HepG2 (cell line): ENCODE measurements at regions not wholly inside any gene's neighbourhood (a gene's known extent, or its start where the extent isn't known, plus 50 kb on each side); places are given as distances from the start of the nearest gene placed in this dataset.
A peak's percentile ranks its signal among the peaks of the same experiment; 100 is the strongest.

ENCODE experiments used
- BCL6 ChIP-seq: IDR thresholded peaks from 2 replicates; pipeline ENCODE4 v1.6.1; 2016; ENCODE audit warnings: missing genetic modification reagents, missing compliant biosample characterization
- CREB1 ChIP-seq, 2 experiments: fragments of 450-650 bp in 1 of 2; IDR thresholded peaks; 2 replicates each; pipeline ENCODE4 v1.6.1; 2016 to 2017; ENCODE audit warnings: control low read depth in 1 of 2, mild to moderate bottlenecking in 1 of 2, missing compliant biosample characterization in 1 of 2, missing genetic modification characterization in 1 of 2
- FOXJ3 ChIP-seq: sonication (generic); formaldehyde crosslinking; IDR thresholded peaks from 2 replicates; pipeline ENCODE4 v1.4.0; 2020; ENCODE audit warnings: missing genetic modification reagents, mild to moderate bottlenecking, borderline replicate concordance
- FOXK1 ChIP-seq: sonication (generic); formaldehyde crosslinking; IDR thresholded peaks from 2 replicates; pipeline ENCODE4 v1.4.0; 2020; ENCODE audit warnings: low read depth, missing genetic modification reagents, borderline replicate concordance
- GZF1 ChIP-seq: sonication (generic); formaldehyde crosslinking; IDR thresholded peaks from 2 replicates; pipeline ENCODE4 v1.5.1; 2020; ENCODE audit warnings: mild to moderate bottlenecking, missing genetic modification reagents
- HHEX ChIP-seq: IDR thresholded peaks from 2 replicates; pipeline ENCODE4 v1.6.1; 2016; ENCODE audit warnings: control low read depth
- HNF4A ChIP-seq: sonication (generic); formaldehyde crosslinking; IDR thresholded peaks from 2 replicates; pipeline ENCODE4 v1.4.0; 2020; ENCODE audit warnings: missing genetic modification reagents
- NFYB ChIP-seq: sonication (generic); formaldehyde crosslinking; IDR thresholded peaks from 2 replicates; pipeline ENCODE4 v1.4.0; 2020; ENCODE audit warnings: missing genetic modification reagents
- SOX6 ChIP-seq, 2 experiments: fragments of 450-650 bp in 1 of 2; sonication (generic) in 1 of 2; formaldehyde crosslinking in 1 of 2; IDR thresholded peaks; 2 replicates each; pipeline versions ENCODE4 v1.4.0 to v1.6.1; 2017 to 2020; ENCODE audit warnings: antibody characterized with exemption in 1 of 2, mild to moderate bottlenecking in 1 of 2, missing genetic modification reagents in 1 of 2
- ZBTB7B ChIP-seq: sonication (generic); formaldehyde crosslinking; IDR thresholded peaks from 2 replicates; pipeline ENCODE4 v1.4.0; 2020; ENCODE audit warnings: missing genetic modification reagents
- ZEB1 ChIP-seq: IDR thresholded peaks from 2 replicates; pipeline ENCODE4 v1.6.1; 2012; ENCODE audit warnings: mild to moderate bottlenecking, low read depth, inconsistent platforms; ENCODE audit not compliant: insufficient replicate concordance
- ZFP36 ChIP-seq: fragments of 150-350 bp; IDR thresholded peaks from 2 replicates; pipeline ENCODE4 v1.6.1; 2018; ENCODE audit warnings: borderline replicate concordance, low read length, low read depth; ENCODE audit not compliant: partially characterized antibody
- ZNF10 ChIP-seq: sonication (generic); formaldehyde crosslinking; IDR thresholded peaks from 2 replicates; pipeline ENCODE4 v1.4.0; 2020; ENCODE audit warnings: mild to moderate bottlenecking, low read depth, missing genetic modification reagents, borderline replicate concordance
- ZNF556 ChIP-seq: sonication (generic); formaldehyde crosslinking; IDR thresholded peaks from 2 replicates; pipeline ENCODE4 v1.4.0; 2020; ENCODE audit warnings: mild to moderate bottlenecking, missing genetic modification reagents, borderline replicate concordance
- ZNF558 ChIP-seq: sonication (generic); formaldehyde crosslinking; IDR thresholded peaks from 2 replicates; pipeline ENCODE4 v1.9.0; 2022; ENCODE audit warnings: mild to moderate bottlenecking, missing genetic modification reagents, borderline replicate concordance
- ZNF629 ChIP-seq: sonication (generic); formaldehyde crosslinking; conservative IDR thresholded peaks from 2 replicates; pipeline ENCODE4 v1.5.0; 2020; ENCODE audit warnings: missing genetic modification reagents
- ZNF670 ChIP-seq: sonication (generic); formaldehyde crosslinking; IDR thresholded peaks from 2 replicates; pipeline ENCODE4 v1.8.0; 2022; ENCODE audit warnings: mild to moderate bottlenecking, missing genetic modification reagents, borderline replicate concordance
- TF ChIP-seq, protein P1 (sequence below): sonication (generic); formaldehyde crosslinking; conservative IDR thresholded peaks from 2 replicates; pipeline ENCODE4 v1.4.0; 2020; ENCODE audit warnings: mild to moderate bottlenecking, missing genetic modification reagents, moderate library complexity
- TF ChIP-seq, protein P2 (sequence below): sonication (generic); formaldehyde crosslinking; IDR thresholded peaks from 2 replicates; pipeline ENCODE4 v1.4.0; 2020; ENCODE audit warnings: missing genetic modification reagents
- TF ChIP-seq, protein P3 (sequence below): sonication (generic); formaldehyde crosslinking; IDR thresholded peaks from 2 replicates; pipeline ENCODE4 v1.5.0; 2020; ENCODE audit warnings: missing genetic modification reagents, mild to moderate bottlenecking, borderline replicate concordance

DNA sequence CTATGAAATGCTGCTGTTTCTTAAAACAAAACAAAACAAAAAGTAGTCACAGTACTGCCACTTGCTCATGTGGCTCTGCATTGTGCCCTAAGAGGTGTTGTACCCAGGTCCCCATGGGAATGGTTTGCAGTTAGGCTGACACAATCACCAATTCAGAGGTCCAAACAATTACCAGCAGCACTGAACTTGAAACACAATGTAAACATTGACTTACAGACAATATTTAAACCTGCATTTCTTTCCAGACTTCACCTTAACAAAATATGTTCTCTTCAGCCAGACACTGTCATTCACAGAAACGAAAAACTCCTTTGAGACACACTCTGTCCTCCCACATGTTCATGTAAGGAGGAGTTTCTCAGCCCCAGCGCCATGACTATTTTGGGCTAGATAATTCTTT, 206.8 kb upstream of the ARG1 start (continued):
- TF ChIP-seq, protein P1, sequence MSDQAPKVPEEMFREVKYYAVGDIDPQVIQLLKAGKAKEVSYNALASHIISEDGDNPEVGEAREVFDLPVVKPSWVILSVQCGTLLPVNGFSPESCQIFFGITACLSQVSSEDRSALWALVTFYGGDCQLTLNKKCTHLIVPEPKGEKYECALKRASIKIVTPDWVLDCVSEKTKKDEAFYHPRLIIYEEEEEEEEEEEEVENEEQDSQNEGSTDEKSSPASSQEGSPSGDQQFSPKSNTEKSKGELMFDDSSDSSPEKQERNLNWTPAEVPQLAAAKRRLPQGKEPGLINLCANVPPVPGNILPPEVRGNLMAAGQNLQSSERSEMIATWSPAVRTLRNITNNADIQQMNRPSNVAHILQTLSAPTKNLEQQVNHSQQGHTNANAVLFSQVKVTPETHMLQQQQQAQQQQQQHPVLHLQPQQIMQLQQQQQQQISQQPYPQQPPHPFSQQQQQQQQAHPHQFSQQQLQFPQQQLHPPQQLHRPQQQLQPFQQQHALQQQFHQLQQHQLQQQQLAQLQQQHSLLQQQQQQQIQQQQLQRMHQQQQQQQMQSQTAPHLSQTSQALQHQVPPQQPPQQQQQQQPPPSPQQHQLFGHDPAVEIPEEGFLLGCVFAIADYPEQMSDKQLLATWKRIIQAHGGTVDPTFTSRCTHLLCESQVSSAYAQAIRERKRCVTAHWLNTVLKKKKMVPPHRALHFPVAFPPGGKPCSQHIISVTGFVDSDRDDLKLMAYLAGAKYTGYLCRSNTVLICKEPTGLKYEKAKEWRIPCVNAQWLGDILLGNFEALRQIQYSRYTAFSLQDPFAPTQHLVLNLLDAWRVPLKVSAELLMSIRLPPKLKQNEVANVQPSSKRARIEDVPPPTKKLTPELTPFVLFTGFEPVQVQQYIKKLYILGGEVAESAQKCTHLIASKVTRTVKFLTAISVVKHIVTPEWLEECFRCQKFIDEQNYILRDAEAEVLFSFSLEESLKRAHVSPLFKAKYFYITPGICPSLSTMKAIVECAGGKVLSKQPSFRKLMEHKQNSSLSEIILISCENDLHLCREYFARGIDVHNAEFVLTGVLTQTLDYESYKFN (CRISPR knock-in tag), result peak; percentile 44
- no peak for TF ChIP-seq ZBTB7B
- TF ChIP-seq ZEB1, result no peak
- no peak for TF ChIP-seq NFYB (CRISPR knock-in tag)
- TF ChIP-seq, protein P2, sequence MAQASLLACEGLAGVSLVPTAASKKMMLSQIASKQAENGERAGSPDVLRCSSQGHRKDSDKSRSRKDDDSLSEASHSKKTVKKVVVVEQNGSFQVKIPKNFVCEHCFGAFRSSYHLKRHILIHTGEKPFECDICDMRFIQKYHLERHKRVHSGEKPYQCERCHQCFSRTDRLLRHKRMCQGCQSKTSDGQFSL (CRISPR knock-in tag), result no peak
- no peak for TF ChIP-seq ZNF10 (CRISPR knock-in tag)
- peak; percentile 36; the same call in 1 of the 2 replicates for TF ChIP-seq BCL6 (CRISPR knock-in tag)
- TF ChIP-seq SOX6 (IDR thresholded peaks at IDR 0.05), result no peak
- peak; percentile 76 for TF ChIP-seq SOX6 (CRISPR knock-in tag; IDR thresholded peaks at IDR 0.05)
- no peak for TF ChIP-seq ZFP36
- 0 out of 2 replicates have a peak, but pooled peaks have one; percentile 16 for TF ChIP-seq FOXK1 (CRISPR knock-in tag)
- TF ChIP-seq, protein P3, sequence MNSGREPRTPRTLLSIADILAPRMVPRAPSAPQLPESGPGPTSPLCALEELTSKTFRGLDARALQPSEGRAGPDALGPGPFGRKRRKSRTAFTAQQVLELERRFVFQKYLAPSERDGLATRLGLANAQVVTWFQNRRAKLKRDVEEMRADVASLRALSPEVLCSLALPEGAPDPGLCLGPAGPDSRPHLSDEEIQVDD (CRISPR knock-in tag), result no peak
- peak; percentile 39; the same call in 1 of the 2 replicates for TF ChIP-seq FOXJ3
- TF ChIP-seq ZNF670 (CRISPR knock-in tag), result no peak
- peak; percentile 58 for TF ChIP-seq HNF4A
- no peak for TF ChIP-seq CREB1 (IDR thresholded peaks at IDR 0.05)
- peak; percentile 34; the same call in 1 of the 2 replicates for TF ChIP-seq CREB1 (CRISPR knock-in tag; IDR thresholded peaks at IDR 0.05)
- TF ChIP-seq ZNF556 (CRISPR knock-in tag), result 0 out of 2 replicates have a peak, but pooled peaks have one; percentile 53
- no peak for TF ChIP-seq GZF1 (CRISPR knock-in tag)
- peak; percentile 35; the same call in 1 of the 2 replicates for TF ChIP-seq HHEX (CRISPR knock-in tag)
- peak; percentile 55; the same call in 1 of the 2 replicates for TF ChIP-seq ZNF558 (CRISPR knock-in tag)
- 0 out of 2 replicates have a peak, but pooled peaks have one; percentile 13 for TF ChIP-seq ZNF629 (CRISPR knock-in tag)
